ENCODE measurements at regions not wholly inside any gene's neighbourhood (a gene's known extent, or its start where the extent isn't known, plus 50 kb on each side); places are given as distances from the start of the nearest gene placed in this dataset.

DNA sequence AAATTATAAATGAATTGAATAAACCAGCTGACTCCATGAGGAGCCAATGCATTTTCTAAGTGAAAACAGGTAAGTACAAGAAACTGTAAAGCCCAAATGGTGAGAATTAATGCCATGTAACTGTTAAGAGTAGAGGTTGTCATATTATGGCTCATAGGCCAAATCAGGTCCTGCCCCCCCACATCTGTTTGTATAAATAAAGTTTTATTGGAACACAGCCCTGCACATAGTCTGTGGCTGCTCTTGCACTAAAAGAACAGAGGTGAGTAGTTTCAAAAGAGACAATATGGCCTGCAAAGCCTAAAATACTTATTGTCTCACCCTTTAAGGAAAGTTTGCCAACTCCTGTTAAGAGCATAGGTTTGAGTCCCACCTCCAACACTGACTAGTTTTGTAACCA is 140.5 kb upstream of the SRRM4 start:
- H3K27me3 ChIP-seq = peaks cover 0 to 14% (median 4%) of the 10 kb centered on the region in 7 donors
- H3K4me1 ChIP-seq = no peaks in the 10 kb centered on the region
- intact Hi-C loops (cut with DNase I) = no loop called here
- no peak overlapping the region for H3K27ac ChIP-seq
- no peak overlapping the region for H3K4me3 ChIP-seq
- ATAC-seq = no peak
- H3K9me3 ChIP-seq = peaks cover 0 to 11% (median 0%) of the 10 kb centered on the region in 11 donors
- TF ChIP-seq, protein P1, sequence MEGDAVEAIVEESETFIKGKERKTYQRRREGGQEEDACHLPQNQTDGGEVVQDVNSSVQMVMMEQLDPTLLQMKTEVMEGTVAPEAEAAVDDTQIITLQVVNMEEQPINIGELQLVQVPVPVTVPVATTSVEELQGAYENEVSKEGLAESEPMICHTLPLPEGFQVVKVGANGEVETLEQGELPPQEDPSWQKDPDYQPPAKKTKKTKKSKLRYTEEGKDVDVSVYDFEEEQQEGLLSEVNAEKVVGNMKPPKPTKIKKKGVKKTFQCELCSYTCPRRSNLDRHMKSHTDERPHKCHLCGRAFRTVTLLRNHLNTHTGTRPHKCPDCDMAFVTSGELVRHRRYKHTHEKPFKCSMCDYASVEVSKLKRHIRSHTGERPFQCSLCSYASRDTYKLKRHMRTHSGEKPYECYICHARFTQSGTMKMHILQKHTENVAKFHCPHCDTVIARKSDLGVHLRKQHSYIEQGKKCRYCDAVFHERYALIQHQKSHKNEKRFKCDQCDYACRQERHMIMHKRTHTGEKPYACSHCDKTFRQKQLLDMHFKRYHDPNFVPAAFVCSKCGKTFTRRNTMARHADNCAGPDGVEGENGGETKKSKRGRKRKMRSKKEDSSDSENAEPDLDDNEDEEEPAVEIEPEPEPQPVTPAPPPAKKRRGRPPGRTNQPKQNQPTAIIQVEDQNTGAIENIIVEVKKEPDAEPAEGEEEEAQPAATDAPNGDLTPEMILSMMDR (IDR thresholded peaks at IDR 0.05) = no peak
- DNase-seq = no peak
- H3K36me3 ChIP-seq = no peaks in the 10 kb centered on the region

DNA sequence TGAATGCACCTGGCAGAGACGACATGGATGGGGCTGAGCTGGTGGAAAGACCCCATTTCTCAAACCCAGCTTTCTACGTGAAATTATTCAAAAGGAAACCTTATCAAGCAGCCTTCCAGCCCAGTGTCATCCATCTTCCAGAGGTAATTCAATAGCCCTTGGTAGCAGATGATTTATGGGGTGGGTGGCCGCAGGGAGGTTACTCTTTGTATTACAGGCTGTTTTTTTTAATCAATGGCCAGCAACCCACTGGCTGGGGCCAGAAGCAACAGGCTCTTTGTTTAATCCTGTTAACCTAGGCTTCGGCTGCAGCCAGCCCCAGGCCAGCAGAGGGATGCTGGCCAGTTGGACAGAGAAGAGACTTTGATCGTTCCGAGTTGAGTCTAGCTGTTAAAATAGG is 139.8 kb upstream of the SRRM4 start:
- H3K9me3 ChIP-seq = peaks cover 0 to 8% (median 0%) of the 10 kb centered on the region in 11 donors
- peaks cover 0 to 14% (median 8%) of the 10 kb centered on the region in 7 donors for H3K27me3 ChIP-seq
- no peak overlapping the region for H3K27ac ChIP-seq
- ATAC-seq (no peak), DNase-seq (no peak)
- intact Hi-C loops (cut with DNase I) = no loop called here
- no peaks in the 10 kb centered on the region for H3K4me1 ChIP-seq
- H3K4me3 ChIP-seq = no peak overlapping the region
- 45 to 54% methylated on average over 6 of the region's 6 CpGs for WGBS, 2 donors
- TF ChIP-seq, protein P1 (IDR thresholded peaks at IDR 0.05) = no peak
- H3K36me3 ChIP-seq = no peaks in the 10 kb centered on the region

DNA sequence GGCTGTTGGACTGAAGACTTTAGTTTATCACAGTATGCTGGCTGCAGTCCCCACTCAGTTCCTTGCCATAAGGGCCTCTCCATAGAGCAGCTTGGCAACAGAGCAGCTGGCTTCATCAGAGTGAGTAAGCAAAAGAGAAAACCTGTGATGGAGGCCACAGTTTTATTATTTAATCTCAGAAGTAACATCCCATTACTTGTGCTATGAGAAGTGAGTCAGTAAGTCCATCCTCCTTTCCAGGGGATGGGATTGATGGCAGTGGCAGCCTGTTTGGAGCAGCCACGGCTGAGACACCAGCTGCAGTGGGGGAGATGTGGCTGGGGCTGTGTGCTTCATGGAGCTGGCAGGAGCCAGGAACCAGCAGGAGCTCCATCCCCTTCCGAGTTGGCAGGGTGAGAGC is 138.5 kb upstream of the SRRM4 start:
- 46 to 48% methylated on average over 2 of the region's 2 CpGs for WGBS, 2 donors
- DNase-seq = no peak
- H3K4me3 ChIP-seq = no peak overlapping the region
- H3K27me3 ChIP-seq = peaks cover 0 to 14% (median 9%) of the 10 kb centered on the region in 7 donors
- intact Hi-C loops (cut with DNase I) = no loop called here
- peaks cover 0 to 7% (median 0%) of the 10 kb centered on the region in 11 donors for H3K9me3 ChIP-seq
- no peaks in the 10 kb centered on the region for H3K36me3 ChIP-seq
- TF ChIP-seq, protein P1 (IDR thresholded peaks at IDR 0.05) = no peak
- no peak overlapping the region for H3K27ac ChIP-seq
- no peak for ATAC-seq
- H3K4me1 ChIP-seq = no peaks in the 10 kb centered on the region

DNA sequence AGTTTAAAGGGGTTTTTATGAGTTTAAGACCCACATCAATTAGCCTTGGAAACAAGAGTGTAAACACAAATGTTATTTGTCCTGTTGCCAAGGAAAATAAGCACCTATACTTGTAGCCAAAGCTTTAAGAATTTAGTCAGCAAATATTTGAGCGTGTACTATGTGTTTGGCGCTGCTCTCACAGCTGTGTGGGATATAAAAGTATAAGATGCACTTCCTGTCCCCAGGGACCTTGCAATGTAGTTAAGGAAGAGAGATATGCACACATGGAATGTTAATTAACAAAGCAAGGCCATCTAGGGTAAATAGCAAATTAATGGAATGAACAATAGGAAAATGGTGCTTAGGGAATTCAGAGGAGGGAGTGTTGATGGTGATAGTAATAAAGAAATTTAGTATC is 134.9 kb upstream of the SRRM4 start:
- 30 to 54% methylated on average over 2 of the region's 2 CpGs for WGBS, 2 donors
- peaks cover 0 to 30% (median 14%) of the 10 kb centered on the region in 7 donors for H3K27me3 ChIP-seq
- no peak for DNase-seq

More for the DNA sequence above, 134.9 kb upstream of the SRRM4 start:
- intact Hi-C loops (cut with DNase I) = no loop called here
- no peaks in the 10 kb centered on the region for H3K4me1 ChIP-seq
- H3K9me3 ChIP-seq = peaks cover 0 to 3% (median 0%) of the 10 kb centered on the region in 11 donors
- no peak for ATAC-seq
- H3K4me3 ChIP-seq = no peak overlapping the region
- H3K27ac ChIP-seq = no peak overlapping the region
- H3K36me3 ChIP-seq = no peaks in the 10 kb centered on the region
- TF ChIP-seq, protein P1 (IDR thresholded peaks at IDR 0.05) = no peak
